GM19468 (cell line): ENCODE measurements at regions not wholly inside any gene's neighbourhood (a gene's known extent, or its start where the extent isn't known, plus 50 kb on each side); places are given as distances from the start of the nearest gene placed in this dataset.
"Not testable (repeated sequence)": the region's sequence is repeated elsewhere in the genome, so short reads cannot be mapped to it uniquely, and the experiment has no call there.

Experiments
- ATAC-seq: cut with Tn5 transposase; IDR thresholded peaks from one replicate; pipeline ENCODE4 v1.9.1; 2021; ENCODE audit warnings: mild to moderate bottlenecking, moderate library complexity, moderate number of reproducible peaks; ENCODE audit not compliant: unreplicated experiment; ENCODE audit errors: extremely low read depth

DNA sequence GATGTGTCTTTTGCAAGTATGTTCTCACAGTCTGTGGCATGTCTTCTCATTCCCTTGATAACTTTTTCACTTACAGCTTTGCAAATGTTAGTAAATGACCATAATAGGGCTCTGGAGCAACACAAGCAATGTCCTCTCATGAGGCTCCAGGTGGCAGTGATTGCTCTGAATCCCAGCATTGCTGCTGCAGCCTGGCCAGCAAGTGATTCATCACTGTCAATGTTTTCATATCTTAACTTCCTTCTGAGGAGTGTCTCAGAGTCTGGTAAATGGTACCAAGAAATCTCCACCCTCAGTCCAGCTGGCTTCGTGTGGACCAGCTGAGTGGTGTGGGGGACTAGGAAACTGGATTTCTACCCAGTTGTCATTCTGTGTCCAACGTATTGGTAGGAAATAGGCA is 139.6 kb downstream of the MYLK4 start:
- no peak for ATAC-seq

DNA sequence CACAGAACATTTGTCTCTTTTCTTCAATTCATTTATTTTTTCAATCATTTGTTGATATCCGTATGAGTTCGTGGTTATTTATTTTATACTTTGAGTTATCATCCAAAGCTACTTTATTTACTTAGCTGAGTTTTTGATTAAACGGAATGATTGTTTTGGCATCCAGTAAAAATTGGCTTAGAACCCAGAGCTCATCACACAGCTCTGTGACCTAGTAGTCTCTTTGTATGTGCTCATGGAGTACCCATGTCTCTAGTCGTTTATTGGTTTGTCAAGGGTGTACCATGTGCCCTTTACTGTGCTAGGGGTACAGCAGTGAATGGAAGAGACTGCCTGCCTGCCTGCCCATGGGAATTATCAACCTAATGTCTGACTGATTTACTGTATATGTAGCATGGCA is 142.2 kb downstream of the MYLK4 start:
- ATAC-seq = no peak

DNA sequence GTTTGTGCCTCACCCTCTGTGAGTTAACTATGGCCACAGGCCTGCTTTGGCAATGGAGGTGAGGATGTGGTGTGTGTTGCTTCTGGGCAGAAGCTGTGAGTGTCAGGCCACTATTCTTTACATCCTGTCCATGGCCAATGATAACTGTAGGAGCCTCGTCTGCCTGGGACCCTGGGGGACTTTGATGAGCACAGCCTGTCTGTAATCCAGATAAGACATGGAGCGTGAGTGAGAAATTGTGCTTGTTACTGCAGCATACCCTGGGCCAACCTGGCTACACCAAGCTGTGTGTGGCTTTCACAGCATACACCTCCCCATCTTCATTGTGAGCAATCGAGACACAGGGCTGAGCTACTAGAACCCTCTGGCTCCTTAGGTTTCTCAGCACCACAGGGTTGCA is 150.4 kb downstream of the MYLK4 start:
- ATAC-seq = no peak

DNA sequence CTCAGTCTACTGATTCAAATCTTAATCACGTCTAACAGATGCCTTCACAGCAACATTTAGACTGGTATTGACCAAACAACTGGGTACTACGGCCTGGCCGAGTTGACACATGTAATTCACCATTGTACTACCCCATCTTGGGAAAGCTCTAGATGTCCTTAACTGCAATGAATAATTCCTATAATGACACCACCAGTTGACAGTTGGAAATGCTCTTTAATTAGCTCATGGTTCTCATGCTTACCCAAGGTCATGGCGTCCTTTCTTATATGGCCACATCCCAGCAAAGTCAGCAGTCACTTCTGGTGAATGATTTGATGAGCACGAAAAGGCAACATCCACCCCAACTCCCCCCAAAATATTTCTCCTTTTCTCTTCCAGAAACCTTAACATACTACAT is 150.9 kb downstream of the MYLK4 start:
- no peak for ATAC-seq

DNA sequence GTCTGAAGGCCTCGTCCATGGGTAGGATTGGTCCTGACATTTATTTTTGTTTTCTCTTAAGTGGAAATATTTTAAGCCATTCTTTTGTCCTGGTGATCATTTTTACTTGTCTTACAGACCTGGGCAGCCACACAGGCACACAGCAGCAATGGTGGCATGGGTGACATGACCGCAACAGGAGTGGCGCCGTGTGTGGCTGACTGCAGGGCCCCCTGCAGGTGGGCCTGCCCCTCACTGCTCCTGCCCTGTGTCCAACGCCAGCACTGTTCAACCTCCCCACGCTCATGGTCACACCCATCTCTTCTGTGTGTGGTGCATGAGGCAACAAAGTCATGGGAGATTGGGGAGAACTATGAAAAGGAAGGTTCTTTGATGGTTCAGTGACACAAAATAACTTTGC is 151.9 kb downstream of the MYLK4 start:
- no peak for ATAC-seq

DNA sequence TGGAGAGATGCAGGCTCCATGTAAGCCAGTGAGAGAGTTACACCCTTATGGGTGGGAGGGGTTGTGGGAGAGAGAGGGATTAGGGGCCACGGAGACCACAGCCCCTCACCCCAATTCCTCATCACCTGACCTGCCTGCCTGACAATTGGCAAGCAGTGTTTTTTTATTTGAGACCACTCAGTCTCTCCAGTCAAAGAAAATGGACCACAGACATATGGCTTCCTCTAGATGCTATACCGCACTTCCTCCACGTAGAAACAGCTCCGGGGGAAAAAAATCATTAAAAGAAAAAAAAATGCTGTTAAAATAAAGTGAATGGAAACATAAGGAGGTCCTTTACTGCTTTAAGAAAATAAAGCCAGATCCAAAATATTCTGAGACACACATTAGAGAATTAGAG is 152.7 kb downstream of the MYLK4 start:
- ATAC-seq = no peak

DNA sequence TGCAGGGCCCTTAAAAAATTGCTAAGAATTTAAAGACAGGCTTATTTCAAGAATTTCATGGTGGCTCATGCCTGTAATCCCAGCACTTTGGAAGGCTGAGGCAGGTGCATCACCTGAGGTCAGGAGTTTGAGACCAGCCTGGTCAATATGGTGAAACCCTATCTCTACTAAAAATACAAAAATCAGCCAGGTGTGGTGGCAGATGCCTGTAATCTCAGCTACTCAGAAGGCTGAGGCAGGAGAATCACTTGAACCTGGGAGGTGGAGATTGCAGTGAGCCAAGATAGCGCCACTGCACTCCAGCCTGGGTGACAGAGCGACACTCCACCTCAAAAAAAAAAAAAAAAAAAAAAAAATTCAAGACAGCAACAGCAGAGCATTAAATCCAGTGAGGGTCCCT is 153.3 kb downstream of the MYLK4 start:
- ATAC-seq = not testable (repeated sequence)

DNA sequence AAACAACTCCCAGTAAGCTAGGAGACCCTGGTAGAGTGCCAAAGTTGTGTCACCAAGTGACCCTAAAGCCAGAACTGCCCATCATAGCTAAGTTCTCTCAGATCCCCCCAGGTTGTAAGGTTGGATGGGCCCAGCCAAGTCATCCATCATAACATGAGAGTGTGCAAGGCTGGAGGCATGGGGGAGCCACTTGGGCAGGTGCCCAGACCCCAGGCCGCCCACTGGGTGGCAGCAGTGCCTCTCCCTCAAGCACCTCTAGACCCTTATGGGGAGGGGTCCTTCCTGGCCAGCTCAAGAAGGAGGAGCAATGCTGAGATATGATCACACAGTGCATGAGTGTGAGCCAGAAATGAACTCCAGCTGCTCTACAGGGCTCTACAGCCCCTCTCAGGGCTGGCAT is 154.5 kb downstream of the MYLK4 start:
- ATAC-seq = no peak

DNA sequence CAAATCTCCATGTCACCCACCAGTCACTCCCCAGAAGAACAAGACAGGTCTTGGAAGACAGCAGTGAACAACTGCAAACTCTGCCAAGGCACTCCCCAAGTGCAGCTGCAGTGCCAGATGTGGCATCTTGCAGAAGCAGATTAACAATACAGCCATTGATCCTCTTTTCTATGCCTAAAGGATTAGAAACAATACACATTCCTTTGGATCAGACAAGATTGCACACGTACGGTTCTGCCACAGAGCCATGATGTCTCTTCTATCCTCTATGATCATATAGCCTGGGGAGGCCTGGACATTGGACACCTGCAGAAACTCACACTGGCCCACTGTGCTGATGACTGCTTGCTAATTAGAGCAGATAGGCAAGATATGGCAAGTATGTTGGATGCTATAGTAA is 155.9 kb downstream of the MYLK4 start:
- ATAC-seq = no peak

DNA sequence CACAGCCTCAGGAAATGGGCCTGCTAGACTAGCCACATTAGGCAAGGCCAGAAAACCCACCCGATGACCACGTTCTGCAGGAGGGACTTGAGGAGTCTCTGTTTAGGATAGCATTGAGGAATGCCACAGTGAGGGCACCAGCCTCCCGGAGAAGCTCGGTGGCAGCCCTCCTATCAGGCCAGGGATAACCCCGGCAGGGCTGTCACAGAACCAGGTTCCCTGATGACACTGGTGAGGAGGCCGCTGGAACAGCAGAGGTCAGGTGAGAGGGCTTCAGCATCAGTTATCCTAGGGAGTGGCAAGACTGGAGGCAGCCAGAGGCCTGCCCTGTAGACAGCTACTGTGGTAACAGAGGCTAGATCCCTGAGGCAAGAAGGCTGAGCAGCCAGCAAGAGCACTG is 157.6 kb downstream of the MYLK4 start:
- ATAC-seq = no peak

DNA sequence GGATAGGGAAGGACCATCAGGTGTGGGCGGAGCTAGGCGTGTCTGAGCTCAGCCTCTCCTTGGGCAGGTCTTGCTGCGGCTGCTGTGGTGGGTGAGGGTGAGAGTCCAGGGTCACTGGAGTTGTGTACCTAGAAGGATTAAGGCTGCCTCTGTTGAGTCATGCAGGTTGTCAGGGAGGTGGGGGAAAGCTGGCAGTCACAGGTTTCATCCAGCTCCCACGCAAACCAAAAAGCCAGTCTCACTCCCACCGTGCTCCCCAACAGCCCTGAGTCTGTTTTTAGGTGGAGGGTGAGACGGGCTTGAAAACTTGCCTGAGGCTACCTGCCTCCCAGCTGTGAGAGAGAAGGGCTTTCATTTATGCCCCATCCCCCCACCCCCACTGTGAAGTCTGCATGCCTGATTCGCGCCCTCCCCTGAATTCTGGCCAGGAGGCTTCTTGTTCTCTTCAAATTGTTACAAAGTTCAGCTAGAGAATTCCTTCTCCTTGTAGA is 161.5 kb downstream of the MYLK4 start:
- no peak for ATAC-seq

DNA sequence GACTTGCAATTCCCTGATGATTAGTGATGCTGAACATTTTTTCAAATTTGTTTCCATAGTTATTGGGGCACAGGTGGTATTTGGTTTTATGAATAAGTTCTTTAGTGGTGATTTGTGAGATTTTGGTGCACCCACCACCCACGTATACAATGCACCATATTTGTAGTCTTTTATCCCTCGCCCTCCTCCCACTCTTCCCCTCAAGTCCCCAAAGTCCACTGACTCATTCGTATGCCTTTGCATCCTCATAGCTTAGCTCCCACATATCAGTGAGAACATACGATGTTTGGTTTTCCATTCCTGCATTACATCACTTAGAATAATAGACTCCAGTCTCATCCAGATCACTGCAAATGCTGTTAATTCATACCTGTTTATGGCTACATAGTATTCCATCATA is 167.3 kb downstream of the MYLK4 start:
- no peak for ATAC-seq

DNA sequence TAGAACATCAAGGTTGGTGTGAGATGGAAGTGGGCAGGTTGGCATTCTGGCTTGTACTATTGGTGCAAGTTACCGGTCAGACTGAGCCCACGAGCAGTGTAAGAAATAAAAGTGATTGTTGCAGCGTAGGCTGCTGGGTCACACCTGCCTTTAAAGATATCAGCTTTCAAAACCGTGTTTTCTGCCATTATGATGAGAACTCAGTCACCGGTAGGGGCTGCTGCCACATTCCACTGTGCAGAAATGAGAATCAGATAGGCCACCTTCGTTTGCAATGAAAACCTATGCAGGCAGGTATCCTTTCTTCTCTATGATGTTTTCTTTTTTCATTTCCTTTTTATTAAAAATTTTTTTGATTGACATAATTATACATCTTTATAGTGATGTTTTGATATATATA is 168.5 kb downstream of the MYLK4 start:
- ATAC-seq = no peak

DNA sequence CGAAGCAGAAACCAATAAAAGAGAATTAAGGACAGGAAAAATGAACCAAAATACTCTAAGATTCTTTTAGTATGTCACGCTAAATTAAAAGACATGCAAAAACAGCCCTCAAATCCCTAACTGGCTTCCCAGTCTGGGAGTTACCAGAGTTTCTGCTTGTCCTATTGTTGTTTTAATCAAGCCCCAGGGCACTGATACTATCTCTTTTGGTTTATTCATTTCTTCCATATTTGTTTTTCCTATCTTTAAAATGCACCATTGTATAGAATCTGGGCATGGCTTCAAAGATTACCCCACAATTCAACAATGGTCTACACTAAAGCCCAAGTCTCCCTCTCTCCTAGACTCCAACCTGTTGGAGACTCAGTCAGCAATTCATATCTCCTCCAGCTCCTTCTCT is 169.1 kb downstream of the MYLK4 start:
- ATAC-seq = no peak

DNA sequence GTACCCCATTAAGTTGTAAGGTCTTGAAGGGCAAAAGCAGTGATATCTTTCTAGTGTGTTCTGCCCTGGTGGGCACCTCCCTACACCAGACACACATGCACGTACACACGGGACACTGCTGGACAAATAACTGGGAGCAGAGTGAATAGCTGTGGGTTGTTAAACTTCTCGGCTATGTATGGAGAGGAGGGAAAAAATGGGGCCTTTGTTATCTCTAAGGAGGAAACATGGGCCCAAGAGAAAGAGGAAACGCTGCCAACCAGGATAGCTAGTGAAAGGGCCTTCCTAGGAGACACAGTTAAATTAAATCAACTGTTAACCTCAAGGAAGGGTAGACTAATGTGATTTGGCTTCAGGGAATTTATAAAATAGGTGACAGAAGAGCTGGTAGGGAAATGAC is 169.7 kb downstream of the MYLK4 start:
- no peak for ATAC-seq

DNA sequence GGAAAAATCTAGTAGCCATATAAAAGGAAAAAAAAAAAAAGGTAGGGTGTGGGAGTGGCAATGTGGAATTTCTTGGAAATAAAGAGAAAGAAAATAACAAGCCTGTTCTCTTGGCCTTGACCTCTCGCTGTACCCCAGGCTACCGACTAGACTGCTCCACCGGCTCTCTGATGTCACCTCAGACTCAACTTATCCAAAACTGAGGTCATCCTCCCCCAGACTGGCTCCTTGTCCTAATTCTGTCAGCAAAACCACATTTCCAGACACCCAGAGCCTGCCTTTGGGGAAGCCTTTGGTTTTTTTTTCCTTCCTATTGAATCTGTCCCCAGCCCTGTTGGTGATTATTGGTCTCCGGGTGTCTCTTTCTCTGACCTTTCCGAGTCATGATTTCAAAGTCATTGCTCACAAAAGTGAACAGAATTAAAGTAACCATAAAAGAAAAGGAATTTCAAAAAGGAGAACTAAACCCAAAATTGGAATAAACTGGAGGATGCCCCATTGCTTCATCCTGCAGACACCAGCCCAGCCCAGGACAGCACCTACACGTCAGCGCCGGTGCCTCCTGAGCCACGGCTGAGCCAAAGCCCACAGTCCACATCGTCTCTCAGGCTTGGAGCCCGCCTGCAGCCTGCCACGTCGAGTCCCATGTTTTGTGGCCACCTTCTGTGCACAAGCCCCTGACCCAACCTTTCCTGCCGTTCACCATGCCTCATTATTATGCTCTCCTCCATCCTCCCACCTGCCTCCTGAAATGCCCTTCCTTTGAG is 170.7 kb downstream of the MYLK4 start:
- ATAC-seq = no peak

DNA sequence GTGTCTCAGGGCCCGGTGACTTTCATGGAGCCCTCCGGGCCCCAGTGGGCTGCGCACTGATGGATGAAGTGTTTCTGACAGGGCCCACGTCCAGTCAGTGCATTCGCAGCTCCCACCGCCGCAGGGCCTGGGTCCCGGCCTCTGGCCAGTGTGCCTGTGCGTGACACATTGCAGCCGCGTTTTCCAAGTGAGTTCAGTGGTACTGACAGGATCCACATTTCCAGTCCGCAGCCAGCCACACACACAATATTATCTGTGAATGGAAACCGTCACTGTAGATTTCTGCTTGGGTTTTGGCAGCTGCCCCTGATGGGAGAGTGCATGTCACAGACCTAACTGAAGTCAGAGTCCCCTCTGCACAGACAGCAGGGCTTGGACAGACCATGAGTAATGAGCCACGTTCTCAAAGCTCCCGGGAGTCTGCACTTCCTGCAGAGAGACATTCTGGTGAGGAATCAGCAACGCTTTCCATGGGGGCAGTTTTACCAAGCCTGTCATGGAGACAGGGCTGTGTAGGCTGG is 171.4 kb downstream of the MYLK4 start:
- no peak for ATAC-seq

DNA sequence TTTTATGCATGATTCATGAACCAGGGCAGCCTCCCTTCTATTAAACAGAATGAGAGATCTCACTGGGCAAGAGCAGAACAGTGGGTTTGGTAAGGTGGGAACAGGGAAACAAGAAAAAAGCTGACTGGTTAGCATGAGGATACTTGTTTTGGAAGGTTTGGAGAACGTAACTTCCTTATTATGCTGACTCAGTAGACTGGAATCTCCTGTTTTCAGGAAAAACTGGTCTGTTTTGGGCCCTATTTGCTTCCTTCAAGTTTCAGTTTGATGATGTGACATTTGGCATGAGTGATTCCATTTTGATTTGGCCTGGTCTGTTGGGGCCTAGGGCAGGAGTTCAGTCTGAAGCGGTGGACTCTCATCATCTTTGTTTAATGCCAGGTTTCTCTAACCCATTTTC is 172.0 kb downstream of the MYLK4 start:
- no peak for ATAC-seq

DNA sequence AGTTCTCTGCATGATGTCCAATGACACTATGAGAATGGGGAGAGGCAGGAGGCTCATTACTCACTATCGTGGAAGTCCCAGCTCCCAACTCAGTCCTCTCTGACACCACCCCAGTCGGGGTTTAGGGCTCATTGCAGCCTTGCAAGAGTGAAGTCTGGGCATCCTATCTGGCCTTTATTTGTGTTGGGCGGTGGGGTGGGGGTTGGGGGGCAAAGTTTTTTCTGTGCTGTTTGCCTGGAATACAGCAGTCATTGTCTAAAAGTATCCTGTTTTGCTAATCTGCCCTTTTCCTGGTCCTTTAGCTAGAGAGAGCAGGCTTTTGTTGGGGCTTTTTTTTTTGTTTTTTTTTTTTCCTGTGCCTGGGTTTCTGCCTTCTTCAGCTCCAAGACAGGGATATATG is 174.2 kb downstream of the MYLK4 start:
- ATAC-seq = no peak

DNA sequence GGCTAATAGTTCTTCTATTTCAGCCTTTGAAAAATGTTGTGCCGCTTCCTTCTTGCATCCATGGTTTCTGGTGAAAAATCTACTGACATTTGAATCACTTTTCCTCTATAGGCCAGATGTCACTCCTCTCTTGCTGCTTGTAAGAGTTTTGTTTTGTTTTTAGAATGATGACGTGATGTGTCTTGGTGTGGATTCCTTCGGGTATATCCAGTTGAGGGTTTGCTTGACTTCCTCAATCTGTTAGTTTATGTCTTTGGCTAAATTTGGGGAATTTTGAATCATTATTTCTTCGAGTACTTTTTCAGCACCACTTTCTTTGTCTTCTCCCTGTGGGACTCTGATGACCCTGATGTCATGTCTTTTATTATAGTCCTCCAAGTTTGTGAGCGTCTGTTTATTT is 175.5 kb downstream of the MYLK4 start:
- no peak for ATAC-seq

DNA sequence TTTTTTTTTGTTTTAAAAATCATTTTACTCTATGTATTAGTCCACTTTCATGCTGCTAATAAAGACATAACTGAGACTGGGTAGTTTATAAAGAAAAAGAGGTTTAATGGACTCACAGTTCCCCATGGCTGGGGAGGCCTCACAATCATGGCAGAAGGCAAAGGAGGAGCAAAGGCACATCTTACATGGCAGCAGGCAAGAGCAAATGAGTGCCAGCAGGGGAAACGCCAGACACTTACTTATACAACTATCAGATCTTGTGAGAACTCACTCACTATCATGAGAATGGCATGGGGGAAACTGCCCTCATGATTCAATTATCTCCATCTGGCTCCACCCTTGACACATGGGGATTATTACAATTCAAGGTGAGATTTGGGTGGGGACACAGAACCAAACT is 181.3 kb downstream of the MYLK4 start:
- ATAC-seq = not testable (repeated sequence)

DNA sequence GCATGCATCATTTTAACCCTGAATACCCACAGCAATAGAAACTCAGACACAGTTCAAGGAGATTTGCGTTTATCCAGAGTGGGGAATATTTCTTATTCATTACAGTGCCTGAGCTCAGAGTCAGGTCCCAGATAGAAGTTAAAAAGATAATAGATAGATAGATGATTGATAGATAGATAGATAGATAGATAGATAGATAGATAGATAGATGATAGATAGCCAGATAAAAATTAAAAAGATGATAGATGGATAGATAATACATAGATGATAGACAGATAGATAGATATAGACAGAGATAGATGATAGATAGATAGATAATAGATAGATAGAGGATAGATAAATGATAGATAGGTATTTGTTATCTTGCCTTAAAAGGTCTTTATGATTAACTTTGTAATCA is 184.7 kb downstream of the MYLK4 start:
- no peak for ATAC-seq
